ENCODE measurements at regions not wholly inside any gene's neighbourhood (a gene's known extent, or its start where the extent isn't known, plus 50 kb on each side); places are given as distances from the start of the nearest gene placed in this dataset.

DNA sequence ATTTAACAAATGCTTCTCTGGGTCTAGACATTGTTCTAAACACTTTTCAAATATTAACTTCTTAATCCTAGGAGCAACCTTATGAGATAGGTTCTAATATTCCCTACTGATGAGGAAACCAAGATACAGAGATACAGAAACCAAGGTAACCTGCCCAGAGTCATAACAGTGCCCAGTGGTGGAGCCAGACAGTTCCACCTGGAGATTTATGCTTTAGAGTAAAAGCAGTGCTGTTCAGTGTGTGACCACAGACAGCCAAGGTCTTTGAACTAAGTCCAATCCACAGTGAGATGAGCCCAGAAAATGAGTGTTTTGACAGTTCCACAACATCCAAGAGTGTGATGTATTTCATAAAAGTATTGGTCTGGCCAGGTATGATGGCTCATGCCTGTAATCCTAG lies 105.2 kb upstream of the UMPS start:
- Mint-ChIP-seq H3K4me3 (ENCODE audit: unreplicated experiment) (no peak overlapping the region), H3K4me1 (ENCODE audit: unreplicated experiment) (no peaks in the 10 kb centered on the region), H3K36me3 (ENCODE audit: unreplicated experiment) (no peaks in the 10 kb centered on the region), H3K9me3 (ENCODE audit: unreplicated experiment) (no peaks in the 10 kb centered on the region), H3K27me3 (ENCODE audit: unreplicated experiment) (peaks cover 2% of the 10 kb centered on the region), H3K27ac (ENCODE audit: unreplicated experiment) (no peak overlapping the region)
- TF ChIP-seq, protein P1, sequence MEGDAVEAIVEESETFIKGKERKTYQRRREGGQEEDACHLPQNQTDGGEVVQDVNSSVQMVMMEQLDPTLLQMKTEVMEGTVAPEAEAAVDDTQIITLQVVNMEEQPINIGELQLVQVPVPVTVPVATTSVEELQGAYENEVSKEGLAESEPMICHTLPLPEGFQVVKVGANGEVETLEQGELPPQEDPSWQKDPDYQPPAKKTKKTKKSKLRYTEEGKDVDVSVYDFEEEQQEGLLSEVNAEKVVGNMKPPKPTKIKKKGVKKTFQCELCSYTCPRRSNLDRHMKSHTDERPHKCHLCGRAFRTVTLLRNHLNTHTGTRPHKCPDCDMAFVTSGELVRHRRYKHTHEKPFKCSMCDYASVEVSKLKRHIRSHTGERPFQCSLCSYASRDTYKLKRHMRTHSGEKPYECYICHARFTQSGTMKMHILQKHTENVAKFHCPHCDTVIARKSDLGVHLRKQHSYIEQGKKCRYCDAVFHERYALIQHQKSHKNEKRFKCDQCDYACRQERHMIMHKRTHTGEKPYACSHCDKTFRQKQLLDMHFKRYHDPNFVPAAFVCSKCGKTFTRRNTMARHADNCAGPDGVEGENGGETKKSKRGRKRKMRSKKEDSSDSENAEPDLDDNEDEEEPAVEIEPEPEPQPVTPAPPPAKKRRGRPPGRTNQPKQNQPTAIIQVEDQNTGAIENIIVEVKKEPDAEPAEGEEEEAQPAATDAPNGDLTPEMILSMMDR (IDR thresholded peaks at IDR 0.05), result no peak
- DNase-seq (ENCODE audit: extremely low spot score, unreplicated experiment), result no peak

DNA sequence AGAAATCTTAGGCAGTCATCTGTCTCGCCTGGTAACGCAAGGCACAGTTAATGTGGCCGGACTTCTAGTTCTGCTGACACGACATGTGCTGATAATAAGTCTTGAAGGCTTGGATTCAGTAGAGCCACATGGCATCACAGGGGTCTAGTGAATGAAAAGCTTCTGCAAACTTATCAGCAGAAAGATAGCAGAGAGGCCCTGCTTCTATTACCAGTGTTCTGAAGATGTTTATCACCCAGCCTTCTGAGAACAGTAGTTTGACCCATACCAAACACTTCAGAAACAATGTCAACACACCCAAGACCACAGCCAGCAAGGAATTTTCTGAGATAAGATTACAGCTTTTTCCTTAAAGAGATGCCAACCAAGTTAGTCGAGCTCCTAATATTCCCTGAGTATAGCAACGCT lies 102.7 kb upstream of the UMPS start:
- Mint-ChIP-seq H3K27ac (ENCODE audit: unreplicated experiment) (no peak overlapping the region), H3K4me1 (ENCODE audit: unreplicated experiment) (no peaks in the 10 kb centered on the region), H3K27me3 (ENCODE audit: unreplicated experiment) (peaks cover 2% of the 10 kb centered on the region), H3K36me3 (ENCODE audit: unreplicated experiment) (no peaks in the 10 kb centered on the region), H3K4me3 (ENCODE audit: unreplicated experiment) (no peak overlapping the region), H3K9me3 (ENCODE audit: unreplicated experiment) (no peaks in the 10 kb centered on the region)
- TF ChIP-seq, protein P1 (IDR thresholded peaks at IDR 0.05), result no peak
- no peak for DNase-seq (ENCODE audit: extremely low spot score, unreplicated experiment)

DNA sequence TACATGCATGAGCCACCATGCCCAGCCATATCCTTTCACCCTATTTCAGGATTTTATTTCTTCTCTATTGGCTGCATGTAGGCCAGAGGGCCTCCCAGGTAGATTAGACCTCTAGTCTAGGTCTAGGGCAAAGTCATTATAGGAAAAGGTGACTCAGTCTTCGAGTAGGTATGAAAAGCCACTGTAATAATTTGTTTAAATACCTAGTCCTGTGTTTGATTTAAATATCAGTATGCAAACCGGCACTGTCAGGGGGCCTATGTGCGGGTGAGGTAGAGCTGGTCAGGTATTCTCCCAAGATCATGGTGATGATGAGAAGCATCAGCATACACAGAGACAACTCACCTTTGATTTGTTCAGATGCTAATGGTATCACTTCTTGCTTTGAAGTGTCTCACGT lies 101.4 kb upstream of the UMPS start:
- Mint-ChIP-seq H3K4me1 (ENCODE audit: unreplicated experiment) (no peaks in the 10 kb centered on the region), H3K9me3 (ENCODE audit: unreplicated experiment) (no peaks in the 10 kb centered on the region), H3K36me3 (ENCODE audit: unreplicated experiment) (no peaks in the 10 kb centered on the region), H3K4me3 (ENCODE audit: unreplicated experiment) (no peak overlapping the region), H3K27me3 (ENCODE audit: unreplicated experiment) (peaks cover 2% of the 10 kb centered on the region), H3K27ac (ENCODE audit: unreplicated experiment) (no peak overlapping the region)
- TF ChIP-seq, protein P1 (IDR thresholded peaks at IDR 0.05), result no peak
- no peak for DNase-seq (ENCODE audit: extremely low spot score, unreplicated experiment)

DNA sequence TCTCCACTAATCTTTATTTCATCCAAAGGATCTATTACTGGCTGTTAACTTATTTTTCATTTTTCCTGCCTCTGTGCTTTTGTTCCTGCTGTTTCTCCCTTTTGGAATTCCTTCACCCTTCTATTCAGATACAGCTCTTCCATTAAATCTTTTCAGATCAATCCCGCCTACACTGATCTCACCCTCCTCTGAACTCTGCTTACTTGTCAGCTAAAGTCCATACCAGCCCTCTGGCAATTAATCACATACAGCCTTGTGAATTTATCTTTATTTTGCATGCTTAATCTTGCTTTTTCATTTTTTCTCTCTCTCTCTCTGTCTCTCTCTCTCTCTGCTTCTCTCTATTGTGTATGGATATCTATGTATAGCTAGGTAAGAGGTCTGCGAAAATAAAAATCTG lies 100.8 kb upstream of the UMPS start:
- H3K27ac Mint-ChIP-seq (ENCODE audit: unreplicated experiment), result no peak overlapping the region
- no peaks in the 10 kb centered on the region for H3K9me3 Mint-ChIP-seq (ENCODE audit: unreplicated experiment)
- H3K36me3 Mint-ChIP-seq (ENCODE audit: unreplicated experiment), result no peaks in the 10 kb centered on the region
- no peaks in the 10 kb centered on the region for H3K4me1 Mint-ChIP-seq (ENCODE audit: unreplicated experiment)
- peaks cover 2% of the 10 kb centered on the region for H3K27me3 Mint-ChIP-seq (ENCODE audit: unreplicated experiment)
- DNase-seq (ENCODE audit: extremely low spot score, unreplicated experiment), result no peak
- no peak overlapping the region for H3K4me3 Mint-ChIP-seq (ENCODE audit: unreplicated experiment)
- TF ChIP-seq, protein P1 (IDR thresholded peaks at IDR 0.05), result no peak

DNA sequence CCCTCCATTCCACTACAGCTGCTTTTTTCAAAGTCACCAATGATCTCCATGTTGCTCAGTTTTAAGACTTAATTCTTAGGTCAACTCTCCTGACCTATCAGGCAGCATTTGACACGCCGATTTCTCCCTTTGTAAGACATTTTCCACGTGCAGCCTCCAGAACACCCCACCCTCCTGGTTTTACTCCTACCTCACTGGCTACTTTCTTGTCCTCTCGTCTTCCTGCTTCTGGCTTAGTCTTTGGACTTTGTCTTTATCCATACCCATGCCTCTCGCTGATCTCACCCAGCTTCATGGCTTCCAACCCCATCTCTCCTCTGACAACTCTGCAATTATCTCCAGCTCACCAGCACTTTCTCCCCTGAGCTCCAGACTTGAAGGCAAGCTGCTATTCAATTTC lies 99.3 kb upstream of the UMPS start:
- TF ChIP-seq, protein P1 (IDR thresholded peaks at IDR 0.05), result no peak
- H3K4me3 Mint-ChIP-seq (ENCODE audit: unreplicated experiment), result no peak overlapping the region
- H3K27ac Mint-ChIP-seq (ENCODE audit: unreplicated experiment), result no peak overlapping the region
- no peaks in the 10 kb centered on the region for H3K9me3 Mint-ChIP-seq (ENCODE audit: unreplicated experiment)
- H3K27me3 Mint-ChIP-seq (ENCODE audit: unreplicated experiment), result no peaks in the 10 kb centered on the region
- DNase-seq (ENCODE audit: extremely low spot score, unreplicated experiment), result no peak
- peaks cover 2% of the 10 kb centered on the region for H3K36me3 Mint-ChIP-seq (ENCODE audit: unreplicated experiment)
- H3K4me1 Mint-ChIP-seq (ENCODE audit: unreplicated experiment), result no peaks in the 10 kb centered on the region

Measured in osteocyte (in vitro differentiated cells).